ENCODE measurements at regions not wholly inside any gene's neighbourhood (a gene's known extent, or its start where the extent isn't known, plus 50 kb on each side); places are given as distances from the start of the nearest gene placed in this dataset.

- DNase-seq = no peak
These were observed 451.3 kb downstream of the AJAP1 start for GRCh38 chr1:5105744-5106143.

DNA sequence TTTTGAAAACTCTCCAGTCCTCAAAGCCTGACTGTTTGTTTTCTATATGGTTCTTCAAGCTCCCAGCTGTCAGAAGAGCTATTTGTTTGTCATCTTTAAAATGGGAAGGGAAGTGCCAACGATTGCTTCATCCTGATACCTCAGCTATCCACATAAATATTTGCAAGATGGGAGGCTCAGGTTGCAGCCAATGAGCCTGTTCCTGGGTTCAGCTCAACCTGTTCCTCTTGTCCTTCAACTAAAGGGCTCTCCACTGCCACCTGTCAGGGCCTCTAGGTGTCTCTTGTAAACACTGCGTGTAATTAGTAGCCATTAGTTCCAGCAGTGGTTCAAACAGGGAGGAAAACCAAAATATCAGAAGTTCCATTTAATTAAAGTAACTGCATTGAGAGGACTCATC is 445.1 kb downstream of the AJAP1 start:
- DNase-seq = no peak

GRCh38 chr1:5098981-5099385 is 444.6 kb downstream of the AJAP1 start:
- DNase-seq = no peak

DNA sequence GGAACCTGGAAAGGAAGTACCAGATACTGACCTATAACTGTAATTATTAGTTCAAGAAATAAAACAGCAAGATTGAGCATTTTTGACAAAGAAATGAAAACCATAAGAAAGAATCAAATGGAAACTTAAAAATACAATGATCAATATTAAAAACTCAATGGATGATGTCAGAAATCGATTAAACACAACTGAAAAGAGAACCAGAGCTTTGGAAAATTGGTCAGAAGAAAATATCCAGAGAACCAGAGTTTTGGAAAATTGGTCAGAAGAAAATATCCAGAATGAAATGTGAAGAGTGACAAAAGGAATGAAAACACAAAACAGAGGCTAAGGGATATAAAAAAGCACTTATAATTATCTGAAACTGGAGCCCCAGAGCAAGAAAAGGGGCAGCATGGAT is 438.6 kb downstream of the AJAP1 start:
- DNase-seq = no peak

- no peak for DNase-seq
These were observed 430.3 kb downstream of the AJAP1 start for GRCh38 chr1:5084676-5085075.

DNA sequence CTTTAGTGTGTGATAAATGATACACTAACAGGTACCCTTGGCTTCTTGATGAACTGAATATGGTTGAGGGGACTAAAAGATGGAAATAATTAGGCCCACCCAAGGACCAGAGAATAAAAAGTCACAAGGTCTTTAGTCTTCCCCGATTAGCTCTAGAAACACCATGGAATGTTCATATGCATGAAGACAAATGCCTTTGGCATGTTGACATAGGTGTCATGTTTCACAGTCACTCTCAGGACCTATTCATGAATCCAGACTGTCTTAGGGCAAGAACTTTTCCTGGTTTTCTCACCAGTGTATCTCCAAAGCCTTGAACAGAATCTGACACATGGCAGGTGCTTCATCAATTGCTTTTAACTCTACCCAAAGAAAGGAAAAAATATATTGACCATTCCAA is 412.8 kb downstream of the AJAP1 start:
- DNase-seq = no peak

DNA sequence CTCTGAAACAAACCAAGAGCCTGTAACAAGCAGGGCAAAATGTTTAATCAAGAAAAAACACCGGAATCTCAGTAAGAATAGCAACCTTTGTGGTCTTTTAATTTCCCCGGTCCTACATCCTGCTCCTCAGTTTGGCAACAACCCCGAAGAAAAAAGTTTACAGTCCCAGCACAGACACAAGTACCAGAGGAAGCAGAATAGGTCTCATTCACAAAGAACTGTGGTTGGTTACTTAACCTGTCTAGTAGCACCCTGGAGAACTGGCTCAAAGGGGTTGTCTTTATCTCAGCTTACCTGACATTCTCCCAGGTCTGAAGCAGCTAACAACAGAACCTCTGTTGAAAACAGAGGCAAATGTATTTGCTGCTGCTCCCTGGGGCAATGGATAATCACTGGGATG is 399.3 kb downstream of the AJAP1 start:
- DNase-seq = no peak

- DNase-seq = no peak
These were observed 374.7 kb downstream of the AJAP1 start for GRCh38 chr1:5029136-5029535.

DNA sequence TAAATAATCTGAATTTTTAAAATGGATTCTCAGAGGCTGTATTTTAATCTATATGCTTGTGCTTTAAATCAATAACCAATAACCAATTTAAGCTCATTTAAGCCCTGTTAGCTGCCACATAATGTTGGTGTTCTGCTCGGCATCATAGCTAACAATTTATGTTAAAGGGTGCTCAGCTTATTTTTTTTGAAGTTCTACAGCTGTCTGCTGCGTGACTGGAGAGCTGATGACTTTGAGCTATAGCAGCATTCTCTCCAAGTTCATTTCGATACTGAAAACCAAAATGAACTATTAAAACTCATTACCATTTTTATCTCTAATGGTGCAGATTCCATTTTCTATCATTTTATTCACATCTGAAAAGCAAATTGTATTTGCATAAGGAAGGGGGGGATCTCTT is 357.8 kb downstream of the AJAP1 start:
- no peak for DNase-seq

- DNase-seq = no peak
These were observed 356.2 kb downstream of the AJAP1 start for GRCh38 chr1:5010656-5011055.

GRCh38 chr1:5010236-5010635 is 355.8 kb downstream of the AJAP1 start:
- no peak for DNase-seq

DNA sequence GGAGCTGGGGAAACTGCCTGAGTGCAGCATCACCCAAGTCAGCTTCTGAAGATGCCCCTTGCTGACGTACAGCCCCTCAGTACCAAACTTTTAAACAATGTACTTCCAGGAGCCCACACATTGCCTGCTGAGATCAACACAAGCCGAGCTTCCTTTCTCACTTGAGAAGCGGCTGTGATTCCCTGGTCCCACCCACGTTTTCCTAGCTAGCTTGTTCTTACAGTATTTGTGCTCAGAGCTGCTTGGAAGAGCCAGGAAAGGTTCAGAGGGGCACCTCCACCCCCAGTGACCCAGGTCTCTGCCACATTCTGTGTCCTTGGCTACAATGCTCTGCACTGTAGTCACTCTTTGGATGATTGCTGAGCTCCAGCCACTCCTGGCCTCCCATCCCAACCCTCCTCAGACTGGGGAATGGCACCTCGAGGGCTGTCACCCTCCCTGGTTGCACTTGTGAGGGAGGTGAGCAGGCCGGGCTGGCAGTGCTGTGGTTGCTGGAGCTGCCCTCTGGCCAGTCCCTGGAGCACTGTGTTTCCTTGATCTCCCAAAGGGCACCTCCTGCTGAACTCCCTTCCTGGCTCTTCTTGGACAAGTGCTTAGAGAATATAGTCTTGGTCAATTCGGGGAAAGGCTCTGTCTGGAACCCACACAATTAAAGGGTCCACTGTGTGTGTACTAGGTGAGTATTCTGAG is 355.1 kb downstream of the AJAP1 start:
- no peak for DNase-seq

DNA sequence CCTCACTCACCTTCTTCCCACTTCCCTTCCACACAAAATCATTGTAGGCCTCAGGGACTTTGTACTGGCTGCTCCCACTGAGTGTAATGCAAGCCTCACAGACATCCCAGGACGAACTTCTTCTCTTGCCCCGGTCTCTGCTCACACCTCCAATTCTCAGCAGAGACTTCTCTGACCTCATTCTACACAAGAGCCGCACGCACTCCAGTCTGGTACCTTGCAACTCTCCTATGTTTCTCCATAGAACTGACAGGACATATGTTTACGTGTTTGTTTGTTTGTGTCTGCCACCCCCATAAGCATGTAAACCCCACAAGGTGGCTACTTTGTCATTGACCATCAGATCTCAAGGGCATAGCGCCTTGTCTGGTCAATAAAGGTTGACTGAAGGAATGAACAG is 350.8 kb downstream of the AJAP1 start:
- no peak for DNase-seq

DNA sequence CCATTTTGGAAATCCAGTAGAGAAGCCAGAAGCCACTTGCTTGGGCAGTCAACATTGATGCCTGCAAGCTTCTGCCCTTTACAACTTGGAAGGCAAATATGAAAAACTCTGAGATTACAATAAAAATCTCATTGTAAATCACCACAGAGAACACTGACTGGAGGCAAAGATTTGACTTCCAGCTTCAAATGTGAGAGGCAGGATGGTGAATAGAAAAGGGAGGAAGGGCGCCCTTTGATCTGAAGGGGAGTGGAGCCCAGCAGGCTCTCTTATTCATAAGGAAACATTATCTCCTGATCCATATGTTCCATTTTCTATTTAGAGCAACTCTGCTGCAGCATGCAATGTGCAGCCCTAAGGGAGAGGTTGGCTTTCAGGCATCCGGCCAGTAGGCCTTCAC is 348.3 kb downstream of the AJAP1 start:
- DNase-seq = no peak

DNA sequence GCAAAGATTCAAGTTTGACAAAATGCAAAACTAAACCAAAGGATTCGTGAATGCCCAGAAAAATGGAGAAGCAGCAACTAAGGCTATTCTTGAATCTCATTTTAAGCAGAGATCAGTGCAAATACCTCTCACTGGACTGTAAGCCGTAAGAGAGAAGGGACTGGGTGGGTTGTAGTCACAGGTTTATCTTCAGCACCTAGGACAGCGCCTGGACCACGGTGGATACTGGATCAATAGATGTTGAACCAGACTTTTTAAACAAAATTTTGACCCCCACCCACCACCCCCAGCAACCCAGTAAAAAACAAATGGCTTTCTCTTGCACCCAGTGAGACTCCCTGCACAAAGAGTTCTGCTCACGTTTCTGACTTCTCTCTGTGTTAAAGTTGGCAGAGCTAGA is 347.1 kb downstream of the AJAP1 start:
- DNase-seq = no peak

GRCh38 chr1:4986306-4986705 is 331.9 kb downstream of the AJAP1 start:
- DNase-seq = no peak

DNA sequence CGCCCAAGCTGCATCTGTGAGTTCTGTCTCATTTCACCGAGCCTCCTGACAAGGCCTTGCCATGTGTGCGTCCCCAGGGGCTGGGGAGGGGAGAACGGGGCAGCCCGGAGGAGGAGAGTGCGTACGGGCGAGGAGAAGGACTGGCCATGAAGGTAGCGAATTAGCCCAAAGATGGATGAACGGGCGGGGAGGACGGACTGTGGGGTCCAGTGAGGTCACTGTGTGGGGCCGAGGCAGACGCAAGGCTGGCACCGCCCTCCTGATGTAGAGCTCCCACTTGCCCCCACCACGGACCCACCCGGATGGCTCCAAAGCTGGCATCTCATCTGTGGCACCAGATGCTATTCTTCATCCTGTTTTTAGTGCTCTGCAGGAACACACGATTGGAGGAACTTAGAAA is 330.4 kb downstream of the AJAP1 start:
- no peak for DNase-seq

- no peak for DNase-seq
These were observed 325.8 kb downstream of the AJAP1 start for GRCh38 chr1:4980211-4980610.

- DNase-seq = no peak
These were observed 324.4 kb downstream of the AJAP1 start for GRCh38 chr1:4978660-4979390.

GRCh38 chr1:4977701-4978100 is 323.3 kb downstream of the AJAP1 start:
- no peak for DNase-seq

DNA sequence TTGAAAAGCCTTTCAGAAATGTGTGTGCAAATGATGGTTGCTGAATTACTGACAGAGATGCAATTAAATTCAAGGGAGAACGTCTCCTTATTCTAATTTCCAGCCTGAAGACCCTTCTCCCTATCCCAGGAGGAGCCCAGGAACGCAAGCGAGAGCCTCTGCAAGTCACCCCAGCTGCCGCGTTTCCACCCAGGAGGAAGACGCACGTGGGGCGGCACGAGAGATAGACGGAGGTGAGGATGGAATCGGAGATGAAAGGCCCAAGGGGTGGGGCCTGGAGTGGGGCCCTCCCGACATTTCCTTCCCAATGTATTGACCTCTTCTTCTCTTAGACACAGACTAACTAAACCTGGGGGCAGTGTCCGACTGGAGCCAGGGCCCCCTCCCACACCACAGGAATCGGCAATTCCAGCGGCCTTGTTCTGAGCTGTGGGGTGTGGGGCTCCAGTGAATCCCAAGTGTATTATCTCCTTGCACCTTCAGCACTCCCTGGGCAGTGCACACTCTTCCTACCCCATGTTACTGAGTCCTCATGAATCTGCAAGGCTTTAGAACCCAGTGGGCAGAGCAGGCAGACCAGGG is 322.5 kb downstream of the AJAP1 start:
- no peak for DNase-seq

DNA sequence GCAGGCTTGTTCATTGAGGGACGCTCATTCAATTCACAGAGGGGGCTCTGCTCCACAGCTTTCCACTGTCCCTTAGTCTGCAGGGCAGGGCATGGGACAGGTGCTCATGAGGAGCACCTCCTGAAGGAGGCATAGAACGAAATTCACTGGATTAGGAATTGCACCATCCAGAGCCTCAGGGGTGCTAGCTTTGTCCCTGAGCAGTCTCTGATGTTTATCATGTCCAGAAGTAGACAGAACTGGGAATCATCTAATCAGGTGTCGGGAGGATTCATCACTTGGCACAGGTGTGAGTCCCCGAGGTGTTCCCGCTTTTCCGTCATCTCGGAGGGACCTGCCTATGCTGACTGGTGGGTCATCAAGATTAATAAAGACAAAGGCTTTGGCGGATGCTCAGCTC is 321.4 kb downstream of the AJAP1 start:
- DNase-seq = no peak

DNA sequence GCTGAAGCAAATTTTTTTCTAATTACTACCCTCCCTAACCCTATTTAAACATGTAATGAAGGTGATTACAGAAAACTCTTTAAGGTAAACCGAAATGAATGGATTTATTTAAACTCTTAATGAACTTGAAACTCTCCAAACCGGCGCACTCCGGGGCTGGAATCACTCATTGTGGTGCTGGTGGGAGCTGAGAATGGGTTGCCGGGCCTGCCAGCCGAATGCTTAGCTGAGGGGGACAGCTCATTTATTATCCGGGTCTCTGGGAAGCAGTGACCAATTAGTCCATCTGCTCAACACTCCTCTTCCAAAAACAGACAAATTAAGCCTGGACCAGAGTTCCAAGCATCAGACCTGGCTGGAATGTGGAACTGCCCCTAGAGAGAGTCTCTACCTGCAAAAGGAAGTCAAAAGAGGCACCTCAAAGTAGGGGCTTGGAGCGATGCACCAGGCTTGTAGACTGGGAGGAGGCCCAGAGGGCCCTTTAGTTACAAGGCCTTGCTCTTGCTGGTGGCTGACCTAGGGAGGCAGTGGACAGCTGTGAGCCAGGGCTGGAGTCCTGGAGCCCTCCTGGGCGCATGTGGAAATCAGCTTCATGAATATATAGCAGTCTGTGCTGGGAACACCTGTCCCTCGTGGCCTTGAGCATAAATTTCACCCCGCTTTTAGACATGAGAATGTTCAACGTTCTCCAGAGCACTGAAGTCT is 320.7 kb downstream of the AJAP1 start:
- no peak for DNase-seq

GRCh38 chr1:4973341-4973740 is 318.9 kb downstream of the AJAP1 start:
- DNase-seq = no peak
